ENCODE measurements at regions not wholly inside any gene's neighbourhood (a gene's known extent, or its start where the extent isn't known, plus 50 kb on each side); places are given as distances from the start of the nearest gene placed in this dataset.
A peak's percentile ranks its signal among the peaks of the same experiment; 100 is the strongest.
"Not testable (repeated sequence)": the region's sequence is repeated elsewhere in the genome, so short reads cannot be mapped to it uniquely, and the experiment has no call there.

DNA sequence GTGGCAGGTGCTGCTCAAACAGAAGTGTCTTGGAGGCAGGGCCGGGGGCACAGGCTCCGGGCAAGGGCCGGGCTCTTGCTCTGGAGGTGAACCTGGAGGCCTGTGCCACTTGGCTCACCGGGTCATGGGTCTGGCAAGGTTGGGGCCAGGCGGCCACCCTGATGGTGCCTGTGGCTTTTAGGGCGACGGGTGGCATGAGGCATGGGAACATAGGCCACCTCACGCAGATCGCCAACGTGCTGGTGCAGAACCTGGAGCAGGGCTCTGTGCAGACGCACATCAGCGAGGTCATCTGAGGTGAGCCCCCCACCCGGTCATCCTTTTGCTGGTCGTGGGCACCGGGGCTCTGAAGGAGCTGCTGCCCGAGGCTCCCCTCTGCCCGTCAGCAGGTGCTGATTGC lies 202.7 kb downstream of the LIPI start:
- not testable (repeated sequence) for DNase-seq

DNA sequence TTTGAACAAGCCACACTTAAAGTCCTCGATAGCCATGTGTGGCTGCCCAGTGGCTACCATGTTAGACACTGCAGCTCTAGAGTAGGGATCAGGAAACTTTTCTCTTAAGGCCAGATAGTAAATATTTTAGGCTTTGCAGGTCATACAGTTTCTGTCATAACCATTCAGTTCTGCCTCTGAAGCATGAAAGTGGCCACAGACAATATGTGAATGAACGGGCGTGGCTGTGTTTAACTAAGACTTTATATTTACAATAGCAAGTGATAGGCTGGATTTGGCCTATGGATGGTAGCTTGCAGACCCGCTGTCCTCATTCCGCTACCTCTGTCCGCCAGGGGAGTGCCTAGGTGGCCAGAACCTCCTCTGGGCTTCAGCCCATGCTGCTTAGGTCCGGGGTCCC lies 204.6 kb downstream of the LIPI start:
- not testable (repeated sequence) for DNase-seq

- not testable (repeated sequence) for DNase-seq
Observed at GRCh38 chr21:13986996-13987958, 223.5 kb downstream of the LIPI start.

DNA sequence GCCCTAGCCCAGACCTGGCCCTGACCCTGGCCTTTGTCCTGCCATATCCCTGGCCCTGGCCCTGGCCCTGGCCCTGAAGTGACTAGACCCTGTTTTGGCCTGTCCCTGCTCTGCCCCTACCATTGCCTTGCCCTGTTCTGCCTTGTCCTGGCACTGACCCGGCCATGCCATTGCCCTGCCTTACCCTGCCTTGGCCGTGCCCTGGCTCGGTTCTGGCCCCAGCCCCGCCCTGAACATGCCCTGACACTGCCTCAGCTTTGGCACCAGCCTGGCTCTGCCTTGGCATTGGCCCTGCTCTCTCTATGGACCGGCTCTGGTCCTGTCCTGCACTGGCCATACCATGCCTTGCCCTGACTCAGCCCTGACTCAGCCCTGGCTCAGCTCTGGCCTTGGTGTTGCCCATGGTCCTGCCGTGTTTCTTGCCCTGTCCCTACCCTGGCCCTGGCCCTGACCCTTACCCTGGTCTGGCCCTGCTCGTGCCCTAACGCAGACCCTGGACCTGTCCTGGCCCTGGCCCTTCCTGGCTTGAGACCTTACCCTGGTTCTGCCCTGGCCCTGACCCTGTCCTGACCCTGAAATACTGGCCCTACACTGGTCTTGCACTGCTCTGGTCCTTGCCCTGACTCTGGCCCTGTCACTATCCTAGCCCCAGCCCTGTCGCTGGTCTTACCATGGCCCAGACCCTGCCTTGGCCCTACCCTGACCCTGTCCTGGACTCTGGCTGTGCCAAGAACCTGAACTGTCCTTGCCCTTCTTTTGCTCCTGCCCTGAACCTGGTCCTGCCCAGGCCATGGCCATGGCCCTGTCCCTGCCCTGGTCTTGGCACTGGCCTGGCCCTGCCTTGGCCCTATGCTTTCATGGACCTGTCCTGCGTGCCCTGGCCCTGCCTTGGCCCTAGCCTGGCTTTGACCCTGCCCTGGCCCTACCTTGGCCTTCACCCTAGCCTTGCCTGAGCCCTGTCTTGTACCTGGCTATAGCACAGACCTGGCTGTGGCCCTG lies 224.6 kb downstream of the LIPI start:
- DNase-seq, result not testable (repeated sequence)

DNA sequence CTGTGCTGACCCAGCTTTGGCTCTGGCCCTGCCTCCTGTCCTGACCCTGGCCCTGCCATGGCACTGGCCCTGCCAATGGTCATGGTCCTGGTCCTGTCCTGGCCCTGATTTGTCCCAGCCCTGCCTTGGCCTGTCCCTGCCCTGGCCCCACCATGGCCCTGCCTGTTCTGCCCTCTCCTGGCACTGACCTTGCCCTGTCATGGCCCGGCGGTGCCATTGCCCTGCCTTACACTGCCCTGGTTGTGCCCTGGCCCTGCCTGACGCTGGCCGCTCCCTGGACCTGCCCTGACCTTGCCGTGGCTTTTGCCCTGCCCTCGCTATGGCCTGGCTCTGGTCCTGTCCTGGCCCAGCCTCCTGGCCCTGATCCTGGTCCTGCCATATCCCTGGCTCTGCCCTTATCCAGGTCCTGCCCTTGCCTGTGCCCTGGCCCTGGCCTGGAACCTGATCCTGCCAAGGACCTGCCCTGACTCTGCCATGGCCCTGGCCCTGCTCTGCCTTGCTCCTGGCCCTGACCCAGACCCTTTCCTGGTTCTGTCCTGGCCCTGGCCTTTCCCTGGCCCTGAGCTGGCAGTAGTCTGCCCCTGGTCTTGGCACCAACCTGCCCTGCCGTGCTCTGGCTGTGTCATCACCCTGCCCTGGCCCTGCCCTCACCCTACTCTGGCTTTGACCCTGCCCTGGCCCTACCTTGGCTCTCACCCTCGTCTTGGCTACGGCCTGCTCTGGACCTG lies 225.5 kb downstream of the LIPI start:
- DNase-seq, result not testable (repeated sequence)

DNA sequence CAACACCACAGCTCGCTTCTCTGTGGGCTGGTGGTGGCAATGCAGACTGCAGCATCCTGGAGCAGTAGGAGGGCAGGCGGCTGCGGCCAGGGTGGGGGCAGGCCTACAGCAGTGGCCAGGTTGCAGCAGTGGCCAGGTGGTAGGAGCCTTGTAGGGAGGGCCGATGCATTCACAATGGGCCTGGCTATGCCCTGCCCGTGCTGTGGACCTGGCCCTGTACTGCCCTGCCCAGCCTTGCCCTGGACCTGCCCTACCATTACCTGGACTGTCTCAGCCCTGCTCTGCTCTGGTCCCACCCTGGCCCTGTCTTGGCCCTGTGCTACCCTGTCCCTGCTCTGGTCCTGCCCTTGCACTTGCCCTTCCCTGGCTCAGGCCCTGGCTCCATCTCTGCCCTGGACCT lies 226.0 kb downstream of the LIPI start:
- DNase-seq, result not testable (repeated sequence)

DNA sequence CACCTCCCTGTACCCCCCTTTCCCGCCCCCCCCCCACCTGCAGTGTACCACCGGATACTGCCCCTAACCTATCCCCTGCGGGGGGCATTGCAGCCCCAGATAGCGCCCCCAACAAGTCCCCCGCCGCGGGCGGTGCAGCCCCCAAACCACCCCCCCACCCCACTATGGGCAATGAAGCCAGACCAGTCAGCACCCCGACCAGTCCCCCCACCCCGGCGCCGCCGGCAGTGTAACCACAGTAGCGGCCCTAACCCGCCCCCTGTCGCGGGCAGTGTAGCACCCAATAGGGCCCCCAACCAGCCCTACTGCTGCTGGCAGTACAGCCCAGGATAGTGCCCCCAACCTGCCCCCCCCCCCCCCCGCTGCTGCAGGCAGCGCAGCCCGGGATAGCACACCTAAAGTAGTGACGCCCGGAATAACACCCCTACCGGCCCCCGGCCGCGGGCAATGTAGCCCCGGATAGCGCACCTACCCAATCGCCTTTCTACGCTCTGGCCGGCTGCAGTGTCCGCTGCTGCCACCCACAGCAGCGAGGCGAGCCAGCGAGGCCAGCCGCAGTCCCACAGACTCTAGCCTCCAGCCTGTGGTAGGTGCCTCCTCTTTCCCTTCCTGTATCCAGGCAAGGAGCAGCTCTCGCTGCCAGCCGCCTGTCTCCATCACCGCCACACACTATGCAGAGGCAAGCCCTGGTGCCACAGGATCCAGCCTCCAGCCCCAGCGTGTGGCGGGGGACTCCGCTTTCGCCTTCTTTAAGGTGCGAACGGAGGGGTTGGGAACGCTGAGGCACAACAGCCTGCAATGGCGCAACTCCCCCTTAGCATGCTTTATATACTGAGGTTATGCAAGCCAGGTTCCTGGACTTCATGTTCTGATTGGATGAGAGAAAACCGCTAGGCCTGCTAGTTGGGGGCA lies 229.3 kb downstream of the LIPI start:
- DNase-seq, result not testable (repeated sequence)

GRCh38 chr21:13980115-13980662 lies 230.6 kb downstream of the LIPI start:
- peak; percentile 18 for DNase-seq

DNA sequence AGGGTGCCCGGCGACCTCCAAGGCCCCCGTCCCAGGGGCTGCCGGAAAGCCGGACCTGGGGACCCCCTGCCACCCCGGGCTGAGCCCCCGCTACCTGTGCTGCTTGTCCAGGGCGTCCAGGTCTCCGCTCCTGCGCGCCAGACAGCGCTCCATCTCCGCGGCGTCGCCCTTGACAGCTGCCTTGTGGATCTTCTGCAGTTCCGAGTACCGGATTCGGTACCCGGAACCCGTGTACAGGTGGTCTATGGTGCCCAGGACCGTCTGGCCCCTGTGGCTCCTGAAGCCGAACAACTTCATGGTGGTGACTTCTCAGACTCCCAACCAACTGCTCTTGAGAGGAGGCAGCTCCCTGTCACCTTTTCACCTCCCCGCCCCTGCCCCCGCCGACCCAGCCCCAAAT lies 231.1 kb downstream of the LIPI start:
- not testable (repeated sequence) for DNase-seq

GRCh38 chr21:13974582-13974981 lies 236.2 kb downstream of the LIPI start:
- DNase-seq, result not testable (repeated sequence)

GRCh38 chr21:13969853-13970252 lies 240.9 kb downstream of the LIPI start:
- not testable (repeated sequence) for DNase-seq

DNA sequence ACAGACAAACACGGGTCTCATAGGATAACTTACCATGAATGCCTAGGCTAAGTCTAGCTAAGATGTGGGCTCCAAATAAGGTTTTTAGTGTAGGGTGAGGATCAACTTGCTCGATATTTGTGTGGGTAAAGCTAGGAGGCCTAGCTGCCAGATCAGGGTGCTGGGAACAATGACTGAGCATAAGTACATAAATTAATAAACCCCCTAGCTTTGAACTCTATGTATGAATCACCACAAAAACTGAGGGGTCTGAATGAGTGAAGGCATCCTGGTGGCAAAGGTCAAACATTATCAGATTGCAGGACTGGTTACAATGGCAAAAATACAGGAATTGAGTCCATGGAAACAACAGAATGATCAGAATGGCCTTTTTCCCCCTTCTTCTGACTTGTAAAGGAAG lies 241.8 kb downstream of the LIPI start:
- not testable (repeated sequence) for DNase-seq

DNA sequence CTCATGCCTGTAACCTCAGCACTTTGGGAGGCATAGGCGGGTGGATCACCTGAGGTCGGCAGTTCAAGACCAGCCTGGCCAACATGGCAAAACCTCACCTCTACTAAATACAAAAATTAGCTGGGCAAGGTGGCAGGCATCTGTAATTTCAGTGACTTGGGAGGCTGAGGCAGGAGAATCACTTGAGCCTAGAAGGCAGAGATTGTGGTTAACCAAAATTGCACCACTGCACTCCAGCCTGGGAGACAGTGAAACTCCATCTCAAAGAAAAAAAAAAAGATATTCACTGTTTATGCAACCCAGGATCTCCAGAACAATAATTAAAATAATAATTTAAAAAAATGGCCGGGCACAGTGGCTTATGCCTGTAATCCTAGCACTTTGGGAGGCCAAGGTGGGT lies 247.5 kb downstream of the LIPI start:
- DNase-seq, result not testable (repeated sequence)

- no peak for DNase-seq
Observed at GRCh38 chr21:13937236-13937635, 273.5 kb downstream of the LIPI start.

GRCh38 chr21:13936033-13936937 lies 274.5 kb downstream of the LIPI start:
- not testable (repeated sequence) for DNase-seq

GRCh38 chr21:13935396-13936032 lies 275.2 kb downstream of the LIPI start:
- DNase-seq, result not testable (repeated sequence)

DNA sequence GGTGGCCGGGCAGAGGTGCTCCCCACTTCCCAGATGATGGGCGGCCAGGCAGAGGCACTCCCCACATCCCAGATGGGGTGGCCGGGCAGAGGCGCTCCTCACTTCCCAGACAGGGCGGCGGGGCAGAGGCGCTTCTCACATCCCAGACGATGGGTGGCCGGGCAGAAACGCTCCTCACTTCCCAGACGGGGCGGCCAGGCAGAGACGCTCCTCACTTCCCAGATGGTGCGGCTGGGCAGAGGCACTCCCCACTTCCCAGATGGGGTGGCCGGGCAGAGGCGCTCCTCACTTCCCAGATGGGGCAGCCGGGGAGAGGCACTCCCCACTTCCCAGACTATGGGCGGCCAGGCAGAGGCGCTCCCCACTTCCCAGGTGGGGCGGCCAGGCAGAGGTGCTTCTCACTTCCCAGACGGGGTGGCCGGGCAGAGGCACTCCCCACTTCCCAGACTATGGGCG lies 275.8 kb downstream of the LIPI start:
- DNase-seq, result not testable (repeated sequence)

GRCh38 chr21:13923175-13923574 lies 287.6 kb downstream of the LIPI start:
- DNase-seq, result not testable (repeated sequence)

GRCh38 chr21:13921455-13921854 lies 289.3 kb downstream of the LIPI start:
- not testable (repeated sequence) for DNase-seq
